ENCODE measurements at regions not wholly inside any gene's neighbourhood (a gene's known extent, or its start where the extent isn't known, plus 50 kb on each side); places are given as distances from the start of the nearest gene placed in this dataset.
A peak's percentile ranks its signal among the peaks of the same experiment; 100 is the strongest.

DNA sequence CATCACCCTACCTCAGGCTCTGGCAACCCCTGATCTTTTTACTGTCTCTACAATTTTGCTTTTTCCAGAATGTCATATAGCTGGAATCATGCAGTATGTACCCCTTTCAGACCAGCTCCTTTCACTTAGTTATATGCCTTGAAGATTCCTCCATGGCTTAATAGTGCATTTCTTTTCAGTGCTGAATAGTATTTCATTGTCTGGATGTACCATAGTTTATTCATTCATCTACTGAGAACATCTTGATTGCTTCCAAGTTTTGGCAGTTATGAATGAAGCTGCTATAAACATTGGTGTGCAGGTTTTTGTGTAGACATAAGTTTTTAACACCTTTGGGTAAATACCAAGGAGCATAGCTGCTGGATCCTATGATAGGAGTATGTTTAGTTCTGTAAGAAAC lies 50.8 kb upstream of the ANP32A start:
- DNase-seq = no peak

GRCh38 chr15:68874788-68875187 lies 54.1 kb upstream of the ANP32A start:
- DNase-seq = no peak

GRCh38 chr15:68875377-68876116 lies 54.8 kb upstream of the SPESP1 start:
- DNase-seq = peak; percentile 94

- no peak for DNase-seq
These were observed 52.7 kb upstream of the SPESP1 start for GRCh38 chr15:68877626-68878025.

GRCh38 chr15:68880382-68880781 lies 49.9 kb upstream of the SPESP1 start:
- no peak for DNase-seq

Measured in stimulated activated CD4-positive, alpha-beta T cell treated with anti-CD3 and anti-CD28 coated beads, Interleukin-4, amount 100 ng/mL, for 24 hours (primary cell).